HCEC 1CT (cell line): ENCODE measurements at regions not wholly inside any gene's neighbourhood (a gene's known extent, or its start where the extent isn't known, plus 50 kb on each side); places are given as distances from the start of the nearest gene placed in this dataset.

Experiments
- DNase-seq: peaks from one replicate; pipeline ENCODE4 v3.0.0-alpha.2; 2017

- peak; percentile 36 for DNase-seq
These were observed 61.1 kb upstream of the ZMIZ1 start for GRCh38 chr10:79007421-79008319.

DNA sequence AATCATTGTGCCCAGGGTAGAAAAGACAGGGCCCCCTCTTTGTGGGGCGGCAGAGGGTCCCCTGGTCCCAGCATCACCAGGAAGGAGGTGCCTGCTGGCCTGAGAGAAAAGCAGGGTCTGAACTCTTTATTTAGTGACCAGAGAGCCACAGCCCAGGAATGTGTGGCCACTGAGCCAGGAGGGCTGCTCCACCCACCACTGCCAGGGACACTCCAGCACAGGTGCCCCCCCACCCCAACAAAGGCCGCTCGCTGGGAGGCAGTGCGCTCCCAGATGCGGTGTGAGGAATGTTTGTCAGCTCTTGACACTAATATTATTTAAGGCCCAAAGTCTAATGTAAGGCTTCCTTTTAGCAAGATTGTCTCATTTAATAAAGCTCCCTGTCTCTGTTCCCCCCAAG lies 59.6 kb upstream of the ZMIZ1 start:
- DNase-seq = no peak

DNA sequence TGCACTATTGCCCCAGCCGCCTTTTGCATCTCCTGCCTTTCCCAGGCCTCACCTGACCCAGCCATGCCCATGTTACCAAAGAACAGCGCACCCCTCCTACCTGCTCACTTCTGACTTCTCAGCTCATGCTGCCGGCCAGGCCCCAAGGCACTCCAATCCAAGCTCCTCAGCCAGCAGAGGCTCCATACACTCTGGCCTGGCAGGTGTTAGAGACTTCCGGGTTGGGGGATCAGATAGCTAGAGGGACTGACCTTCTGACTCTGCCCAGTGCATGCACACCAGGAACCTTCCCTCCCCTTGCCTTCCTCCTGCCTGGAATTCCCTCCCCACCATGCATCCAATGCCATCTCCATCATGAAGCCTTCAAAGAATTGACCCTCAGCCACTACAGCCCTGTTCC lies 56.2 kb upstream of the ZMIZ1 start:
- no peak for DNase-seq

DNA sequence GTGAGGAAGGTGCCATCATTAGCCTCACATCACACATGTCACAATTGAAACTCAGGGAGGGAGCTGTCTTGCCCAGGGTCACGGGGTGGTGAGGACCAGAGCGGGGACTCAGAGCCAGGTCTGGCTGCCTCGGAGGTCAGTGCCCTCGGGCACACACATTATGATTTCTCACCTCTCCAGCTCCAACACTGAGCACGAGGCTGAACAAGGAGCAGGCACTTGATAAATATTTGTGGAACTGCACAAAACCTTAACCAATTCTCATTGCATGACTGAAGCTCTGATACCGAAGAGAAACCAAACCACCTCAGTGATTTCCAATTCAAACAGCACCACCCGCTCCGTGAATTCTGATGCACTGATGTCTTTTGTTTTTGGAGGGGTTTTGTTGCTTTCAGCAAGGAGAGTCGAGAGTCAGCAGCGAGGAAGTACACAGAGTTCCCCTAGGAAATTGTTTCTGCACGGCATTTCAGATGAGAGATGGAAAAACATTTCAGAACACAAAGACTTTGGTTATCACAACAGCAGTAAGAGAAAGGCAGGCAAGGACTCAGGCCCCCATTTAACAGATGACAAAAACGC lies 55.3 kb upstream of the ZMIZ1 start:
- no peak for DNase-seq

GRCh38 chr10:79014796-79015195 lies 54.0 kb upstream of the ZMIZ1 start:
- no peak for DNase-seq

- DNase-seq = no peak
These were observed 50.8 kb upstream of the ZMIZ1 start for GRCh38 chr10:79017882-79018520.

GRCh38 chr10:79018521-79019011 lies 50.2 kb upstream of the ZMIZ1 start:
- peak; percentile 5 for DNase-seq
